Brain microvascular endothelial cell (primary cell): ENCODE measurements at regions not wholly inside any gene's neighbourhood (a gene's known extent, or its start where the extent isn't known, plus 50 kb on each side); places are given as distances from the start of the nearest gene placed in this dataset.

Experiments used
- DNase-seq: peaks from one replicate; pipeline ENCODE4 v3.0.0-alpha.2; 2020
- H3K27ac ChIP-seq: fragments of 250-450 bp; sonication (Bioruptor Pico); 2 replicates; pipeline ENCODE4 v1.5.1; 2020; ENCODE audit warnings: mild to moderate bottlenecking, moderate library complexity
- H3K27me3 ChIP-seq: fragments of 250-450 bp; sonication (Bioruptor Pico); replicated peaks from 2 replicates; pipeline ENCODE4 v1.5.1; 2020; ENCODE audit warnings: mild to moderate bottlenecking
- H3K36me3 ChIP-seq: fragments of 250-450 bp; sonication (Bioruptor Pico); replicated peaks from 2 replicates; pipeline ENCODE4 v1.5.1; 2020; ENCODE audit warnings: mild to moderate bottlenecking
- H3K4me3 ChIP-seq: 2 replicates; pipeline ENCODE4 v1.5.1; 2011; ENCODE audit warnings: low read depth, mild to moderate bottlenecking, control low read depth, low read length, moderate library complexity
- CTCF ChIP-seq: IDR thresholded peaks from 2 replicates; pipeline ENCODE4 v1.5.1; 2011; ENCODE audit warnings: low read depth, mild to moderate bottlenecking, moderate library complexity, low read length, control low read depth, inconsistent platforms; ENCODE audit errors: missing control alignments
- in situ Hi-C: cut with HindIII; loops from 2 replicates; pipeline ENCODE4 v1.10.0; 2017; ENCODE audit warnings: low sequenced_read_pairs, low pct_ligation_motif_present

- no peak for DNase-seq
- TF ChIP-seq CTCF = no peak
- Histone ChIP-seq H3K36me3 (no peaks in the 10 kb centered on the region), H3K27ac (no peak overlapping the region), H3K27me3 (no peaks in the 10 kb centered on the region), H3K4me3 (no peak overlapping the region)
- in situ Hi-C loops = no loop called here
These were observed 781.0 kb upstream of the ARGLU1 start for GRCh38 chr13:107348925-107349324.

- in situ Hi-C loops = no loop called here
- Histone ChIP-seq H3K27ac (no peak overlapping the region), H3K4me3 (no peak overlapping the region), H3K36me3 (no peaks in the 10 kb centered on the region), H3K27me3 (no peaks in the 10 kb centered on the region)
- no peak for DNase-seq
- no peak for TF ChIP-seq CTCF
These were observed 780.5 kb upstream of the ARGLU1 start for GRCh38 chr13:107348471-107348870.

GRCh38 chr13:107347641-107348369, 779.9 kb upstream of the ARGLU1 start:
- H3K27ac ChIP-seq = no peak overlapping the region
- H3K4me3 ChIP-seq = no peak overlapping the region
- in situ Hi-C loops = no loop called here
- no peaks in the 10 kb centered on the region for H3K27me3 ChIP-seq
- no peak for DNase-seq
- H3K36me3 ChIP-seq = no peaks in the 10 kb centered on the region
- TF ChIP-seq CTCF = no peak

- DNase-seq = no peak
- Histone ChIP-seq H3K36me3 (no peaks in the 10 kb centered on the region), H3K4me3 (no peak overlapping the region), H3K27me3 (no peaks in the 10 kb centered on the region), H3K27ac (no peak overlapping the region)
- in situ Hi-C loops = no loop called here
- no peak for TF ChIP-seq CTCF
These were observed 774.8 kb upstream of the ARGLU1 start for GRCh38 chr13:107342747-107343146.

DNA sequence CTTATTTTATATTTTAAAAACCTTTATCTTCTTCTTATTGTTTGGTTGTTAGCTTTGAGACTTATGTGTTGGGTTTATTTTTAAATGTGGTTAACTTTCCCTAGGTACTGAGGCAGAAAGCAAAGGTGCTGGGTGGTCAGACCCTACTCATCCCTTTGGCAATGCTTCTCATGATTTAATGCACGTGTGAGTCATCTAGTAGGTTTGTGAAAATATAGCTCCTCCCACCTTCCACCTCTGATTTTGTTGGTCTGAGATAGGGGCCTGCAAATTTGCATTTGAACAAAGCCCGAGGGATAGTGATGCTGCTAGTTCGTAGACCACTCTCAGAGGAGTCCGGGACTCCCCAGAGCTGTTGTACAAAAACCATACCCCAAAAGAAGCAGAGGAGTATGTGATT, 771.3 kb upstream of the ARGLU1 start:
- no peak overlapping the region for H3K4me3 ChIP-seq
- no peak for DNase-seq
- in situ Hi-C loops = no loop called here
- H3K27me3 ChIP-seq = no peaks in the 10 kb centered on the region
- no peaks in the 10 kb centered on the region for H3K36me3 ChIP-seq
- H3K27ac ChIP-seq = no peak overlapping the region
- no peak for TF ChIP-seq CTCF

DNA sequence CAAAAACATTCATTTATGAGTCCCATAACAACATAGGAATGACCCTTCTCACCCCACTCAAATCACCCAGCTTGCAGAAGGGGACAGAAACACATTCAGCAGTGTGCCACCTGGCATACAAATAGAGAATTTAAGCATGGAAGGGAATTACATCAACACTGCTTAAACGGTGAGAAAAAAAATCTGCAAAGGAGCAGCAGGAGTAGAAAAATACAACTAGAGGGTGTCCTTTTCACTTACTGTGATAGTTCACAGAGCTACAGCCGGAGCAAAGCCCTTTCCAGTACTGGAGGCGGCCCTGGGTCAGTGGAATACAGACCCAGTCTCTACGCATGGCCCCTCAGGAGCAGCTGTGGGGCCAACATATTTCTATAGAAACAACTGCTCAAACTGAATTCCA, 764.3 kb upstream of the ARGLU1 start:
- no peak overlapping the region for H3K4me3 ChIP-seq
- in situ Hi-C loops = no loop called here
- no peak for DNase-seq
- no peak for TF ChIP-seq CTCF
- H3K27ac ChIP-seq = no peak overlapping the region
- no peaks in the 10 kb centered on the region for H3K36me3 ChIP-seq
- no peaks in the 10 kb centered on the region for H3K27me3 ChIP-seq
